ENCODE measurements at regions not wholly inside any gene's neighbourhood (a gene's known extent, or its start where the extent isn't known, plus 50 kb on each side); places are given as distances from the start of the nearest gene placed in this dataset.

DNA sequence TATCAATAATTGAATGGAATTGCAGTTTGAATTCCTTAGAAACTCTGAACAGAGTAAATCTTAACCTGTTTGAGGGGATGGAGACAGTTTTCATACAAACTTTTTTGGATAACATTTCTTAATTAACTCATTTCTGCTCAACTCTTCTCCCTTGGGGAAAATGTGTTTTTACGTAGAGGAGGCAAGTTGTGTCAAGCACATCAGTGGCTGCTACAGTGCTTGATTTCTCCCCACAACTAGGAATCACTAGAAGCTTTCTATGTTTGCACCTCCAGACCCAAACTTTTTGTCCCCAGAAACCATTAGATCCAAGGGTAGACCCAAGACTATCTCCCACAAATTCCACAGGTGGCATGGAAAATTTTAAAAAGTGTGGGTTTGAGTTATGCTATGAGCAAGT, 658.9 kb upstream of the FSHR start:
- Histone ChIP-seq H3K27ac (no peak overlapping the region), H3K4me3 (no peak overlapping the region), H3K36me3 (no peaks in the 10 kb centered on the region), H3K27me3 (no peaks in the 10 kb centered on the region), H3K9me3 (no peaks in the 10 kb centered on the region), H3K4me1 (no peaks in the 10 kb centered on the region)
- 78 to 86% methylated on average over 1 of the region's 1 CpG for WGBS, 2 donors
- DNase-seq: no peak
- no peak for TF ChIP-seq EP300 (IDR thresholded peaks at IDR 0.05)
- TF ChIP-seq POLR2A (IDR thresholded peaks at IDR 0.05): no peak
- TF ChIP-seq POLR2AphosphoS5 (IDR thresholded peaks at IDR 0.05): no peak
- no peak for TF ChIP-seq CTCF (IDR thresholded peaks at IDR 0.05)
- intact Hi-C loops (cut with DNase I): no loop called here

DNA sequence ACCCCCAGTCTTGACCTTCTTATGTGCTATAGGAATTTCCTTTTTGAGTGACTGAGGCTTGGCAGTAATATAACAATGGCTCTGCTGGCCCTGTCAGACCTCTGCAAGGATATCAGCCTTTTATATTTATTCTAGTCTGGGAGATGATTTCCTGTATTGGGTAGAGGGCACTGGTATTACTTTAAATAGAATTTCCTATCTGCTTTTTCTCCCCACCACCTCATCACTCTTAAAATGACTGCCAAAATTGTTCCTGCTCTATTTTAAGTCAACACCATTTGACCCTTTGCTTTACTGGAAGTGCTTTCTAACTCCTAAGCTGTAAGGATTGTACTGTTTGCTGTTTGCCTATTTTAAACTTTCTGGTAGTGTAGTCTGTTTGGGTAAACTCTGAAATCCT, 658.4 kb upstream of the FSHR start:
- intact Hi-C loops (cut with DNase I): no loop called here
- Histone ChIP-seq H3K36me3 (no peaks in the 10 kb centered on the region), H3K27ac (no peak overlapping the region), H3K4me3 (no peak overlapping the region), H3K27me3 (no peaks in the 10 kb centered on the region), H3K4me1 (no peaks in the 10 kb centered on the region), H3K9me3 (no peaks in the 10 kb centered on the region)
- TF ChIP-seq CTCF (IDR thresholded peaks at IDR 0.05) (no peak), POLR2AphosphoS5 (IDR thresholded peaks at IDR 0.05) (no peak), POLR2A (IDR thresholded peaks at IDR 0.05) (no peak), EP300 (IDR thresholded peaks at IDR 0.05) (no peak)
- DNase-seq: no peak

DNA sequence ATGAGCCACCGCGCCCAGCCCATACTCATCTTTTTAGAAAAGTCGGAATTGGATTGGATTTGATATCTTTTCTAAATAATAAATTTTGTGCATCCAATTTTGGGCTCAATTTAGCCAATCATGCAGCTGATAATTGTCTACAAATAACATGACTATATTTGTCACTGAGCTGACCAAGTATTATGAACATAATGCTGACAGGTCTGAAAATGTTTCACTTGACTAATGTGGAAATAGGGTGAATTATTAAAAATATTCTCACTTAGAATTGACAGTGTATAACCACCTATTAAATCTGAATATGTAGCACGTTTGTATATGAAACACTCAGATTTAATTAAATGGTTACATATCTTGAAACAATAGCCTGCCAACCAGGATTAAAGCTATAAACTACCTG, 657.2 kb upstream of the FSHR start:
- Histone ChIP-seq H3K36me3 (no peaks in the 10 kb centered on the region), H3K9me3 (no peaks in the 10 kb centered on the region), H3K27ac (no peak overlapping the region), H3K27me3 (no peaks in the 10 kb centered on the region), H3K4me1 (no peaks in the 10 kb centered on the region), H3K4me3 (no peak overlapping the region)
- TF ChIP-seq POLR2A (IDR thresholded peaks at IDR 0.05) (no peak), CTCF (IDR thresholded peaks at IDR 0.05) (no peak), POLR2AphosphoS5 (IDR thresholded peaks at IDR 0.05) (no peak), EP300 (IDR thresholded peaks at IDR 0.05) (no peak)
- intact Hi-C loops (cut with DNase I): no loop called here
- DNase-seq: no peak
- WGBS, 2 donors: 74 to 89% methylated on average over 4 of the region's 4 CpGs

- no peak overlapping the region for H3K4me3 ChIP-seq
- no peak for DNase-seq
- intact Hi-C loops (cut with DNase I): no loop called here
- H3K9me3 ChIP-seq: no peaks in the 10 kb centered on the region
- TF ChIP-seq POLR2A (IDR thresholded peaks at IDR 0.05): no peak
- TF ChIP-seq CTCF (IDR thresholded peaks at IDR 0.05): no peak
- TF ChIP-seq EP300 (IDR thresholded peaks at IDR 0.05): no peak
- no peak for TF ChIP-seq POLR2AphosphoS5 (IDR thresholded peaks at IDR 0.05)
- H3K27me3 ChIP-seq: no peaks in the 10 kb centered on the region
- H3K27ac ChIP-seq: no peak overlapping the region
- no peaks in the 10 kb centered on the region for H3K4me1 ChIP-seq
- H3K36me3 ChIP-seq: no peaks in the 10 kb centered on the region
Observed at GRCh38 chr2:49807689-49808088, 653.4 kb upstream of the FSHR start.

DNA sequence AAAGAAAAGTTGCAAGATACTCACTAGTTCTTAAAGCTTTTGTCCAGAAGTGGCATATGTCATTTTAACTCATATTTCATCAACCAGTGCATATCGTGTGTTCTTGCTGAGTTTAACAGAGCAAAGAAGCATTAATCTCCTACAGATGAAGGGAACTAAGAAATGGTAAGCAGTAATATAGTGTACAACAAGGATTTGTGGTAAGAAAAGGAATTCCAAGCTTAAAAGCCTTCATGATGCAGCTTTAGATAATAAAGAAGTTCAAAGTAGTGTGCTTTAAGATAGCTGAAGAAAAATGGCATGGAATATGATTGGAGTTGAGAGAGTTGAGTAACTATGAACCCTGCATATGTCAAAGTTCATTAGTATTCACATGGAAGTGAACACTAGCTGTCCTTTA, 649.8 kb upstream of the FSHR start:
- WGBS, 2 donors: 67 to 85% methylated on average over 1 of the region's 1 CpG
- no peak overlapping the region for H3K4me3 ChIP-seq
- DNase-seq: no peak
- no peaks in the 10 kb centered on the region for H3K4me1 ChIP-seq
- peaks cover 0 to 3% (median 0%) of the 10 kb centered on the region in 4 donors for H3K9me3 ChIP-seq
- no peaks in the 10 kb centered on the region for H3K27me3 ChIP-seq
- no peak overlapping the region for H3K27ac ChIP-seq
- H3K36me3 ChIP-seq: no peaks in the 10 kb centered on the region
- TF ChIP-seq POLR2A (IDR thresholded peaks at IDR 0.05) (no peak), CTCF (IDR thresholded peaks at IDR 0.05) (no peak), POLR2AphosphoS5 (IDR thresholded peaks at IDR 0.05) (no peak), EP300 (IDR thresholded peaks at IDR 0.05) (no peak)
- intact Hi-C loops (cut with DNase I): loop anchor here (5.0 kb wide), 1 partner anchor 1723 kb away; no protein-coding TSS in a partner anchor
